B cell (primary cell): ENCODE measurements at regions not wholly inside any gene's neighbourhood (a gene's known extent, or its start where the extent isn't known, plus 50 kb on each side); places are given as distances from the start of the nearest gene placed in this dataset.

ENCODE experiments used
- ATAC-seq: fragments of 200-7000 bp; cut with Tn5 transposase; one replicate; pipeline ENCODE4 v1.10.0; 2021; ENCODE audit warnings: low read depth, mild to moderate bottlenecking, moderate number of reproducible peaks, moderate library complexity
- CTCF ChIA-PET: fragments of 350-600 bp; sonication (Branson Sonifier 250); formaldehyde crosslinking; loops from one replicate; lab custom pipeline; 2021; ENCODE audit warnings: antibody characterized with exemption, inconsistent platforms; lab: Charles Lee
- POLR2A ChIA-PET: fragments of 350-600 bp; sonication (Branson Sonifier 250); formaldehyde crosslinking; loops from one replicate; lab custom pipeline; 2021; ENCODE audit warnings: antibody characterized with exemption; lab: Charles Lee
- DNase-seq: peaks from one replicate; pipeline ENCODE4 v3.0.0; 2013
- H2AFZ ChIP-seq: 2 replicates; pipeline ENCODE4 v1.6.1; 2012; ENCODE audit warnings: mild to moderate bottlenecking, low read depth, low read length; ENCODE audit not compliant: insufficient read depth, poor library complexity, severe bottlenecking
- H3K27ac ChIP-seq, 2 donors: 1 replicate in 1 of 2; 2 replicates in 1 of 2; pipeline ENCODE4 v1.5.1; 2012 to 2013; ENCODE audit warnings: low read length in 2 of 2, mild to moderate bottlenecking in 2 of 2, moderate library complexity in 1 of 2
- H3K27me3 ChIP-seq, 4 experiments: fragments of 200-600 bp in 1 of 4; sonication (generic) in 1 of 4; replicated peaks in 1 of 4; 1 replicate in 2 of 4; 2 replicates in 2 of 4; pipeline versions ENCODE4 v1.6.1 to v1.7.0; 2013 to 2016; ENCODE audit warnings: low read length in 3 of 4, mild to moderate bottlenecking in 2 of 4, mixed read lengths in 1 of 4, moderate library complexity in 1 of 4; ENCODE audit not compliant: insufficient read depth in 4 of 4, control insufficient read depth in 3 of 4; ENCODE audit errors: control extremely low read depth in 1 of 4
- H3K36me3 ChIP-seq, 2 experiments: replicated peaks in 1 of 2; 1 replicate in 1 of 2; 2 replicates in 1 of 2; pipeline versions ENCODE4 v1.6.1 to v1.7.1; 2013; ENCODE audit warnings: low read length in 1 of 2; ENCODE audit not compliant: insufficient read depth in 2 of 2, control insufficient read depth in 1 of 2; ENCODE audit errors: control extremely low read depth in 1 of 2, extremely low read depth in 1 of 2
- H3K4me1 ChIP-seq, 2 donors: fragments of 200-600 bp in 1 of 2; sonication (generic) in 1 of 2; 1 replicate in 1 of 2; 2 replicates in 1 of 2; pipeline versions ENCODE4 v1.5.1 to v1.6.1; 2013 to 2017; ENCODE audit warnings: low read length in 2 of 2; ENCODE audit not compliant: control insufficient read depth in 2 of 2, insufficient read depth in 2 of 2
- H3K4me2 ChIP-seq: replicated peaks from 2 replicates; pipeline ENCODE3; 2012; ENCODE audit warnings: mild to moderate bottlenecking, low read depth, low read length; ENCODE audit not compliant: poor library complexity, severe bottlenecking
- H3K4me3 ChIP-seq, 5 experiments: fragments of 200-600 bp in 1 of 5; sonication (generic) in 1 of 5; 1 replicate in 3 of 5; 2 replicates in 2 of 5; pipeline versions ENCODE4 v1.5.1 to v1.7.0; 2011 to 2016; ENCODE audit warnings: low read length in 4 of 5, mild to moderate bottlenecking in 4 of 5, low read depth in 2 of 5, control low read depth in 1 of 5, moderate library complexity in 1 of 5; ENCODE audit not compliant: insufficient read depth in 1 of 5; ENCODE audit errors: control extremely low read depth in 1 of 5, extremely low read depth in 1 of 5
- H3K79me2 ChIP-seq: fragments of 200-600 bp; sonication (generic); one replicate; pipeline ENCODE4 v1.6.0; 2016; ENCODE audit warnings: low read length; ENCODE audit not compliant: control insufficient read depth, insufficient read depth
- H3K9ac ChIP-seq: fragments of 200-600 bp; sonication (generic); 2 replicates; pipeline ENCODE4 v1.6.1; 2017; ENCODE audit warnings: mild to moderate bottlenecking, low read length, moderate library complexity
- H3K9me3 ChIP-seq, 3 donors: one replicate each; pipeline versions ENCODE4 v1.6.1 to v1.7.1; 2013; ENCODE audit warnings: low read length in 2 of 3; ENCODE audit not compliant: control insufficient read depth in 2 of 3, insufficient read depth in 1 of 3; ENCODE audit errors: control extremely low read depth in 1 of 3
- H4K20me1 ChIP-seq: 2 replicates; pipeline ENCODE4 v1.6.0; 2012; ENCODE audit warnings: mild to moderate bottlenecking, low read length; ENCODE audit not compliant: insufficient read depth, control insufficient read depth, poor library complexity, severe bottlenecking
- H3K27ac Mint-ChIP-seq: one replicate; pipeline ENCODE4 v1.8.0; 2021; ENCODE audit warnings: mixed read lengths
- H3K27me3 Mint-ChIP-seq: one replicate; pipeline ENCODE4 v1.8.0; 2021; ENCODE audit warnings: mixed read lengths
- H3K4me1 Mint-ChIP-seq: one replicate; pipeline ENCODE4 v1.8.0; 2021; ENCODE audit warnings: mixed read lengths
- H3K4me3 Mint-ChIP-seq: one replicate; pipeline ENCODE4 v1.8.0; 2021; ENCODE audit warnings: mixed read lengths
- H3K9me3 Mint-ChIP-seq: one replicate; pipeline ENCODE4 v1.8.0; 2022; ENCODE audit warnings: mixed read lengths; ENCODE audit not compliant: insufficient read depth
- CTCF ChIP-seq: fragments of 200-600 bp; IDR thresholded peaks from one replicate; pipeline ENCODE4 v1.8.0; 2022; ENCODE audit warnings: antibody characterized with exemption, mild to moderate bottlenecking
- EZH2 ChIP-seq: IDR thresholded peaks from 2 replicates; pipeline ENCODE4 v1.6.1; 2012; ENCODE audit warnings: borderline replicate concordance, low read depth, mild to moderate bottlenecking, moderate library complexity, low read length; ENCODE audit not compliant: insufficient read depth, poor library complexity, severe bottlenecking
- WGBS: methylation state at CpG from one replicate; pipeline ENCODE4 v1.1.5; 2013; ENCODE audit warnings: missing lambda C conversion rate; ENCODE audit not compliant: insufficient coverage; 5-methylcytosine and 5-hydroxymethylcytosine counted together
- intact Hi-C: fragments of 100-400 bp; cut with micrococcal nuclease; formaldehyde crosslinking; loops from one replicate; pipeline ENCODE4 v1.10.0; 2022

GRCh38 chr4:102400898-102401297, 55.6 kb upstream of the SLC39A8 start:
- H4K20me1 ChIP-seq: no peaks in the 10 kb centered on the region
- Mint-ChIP-seq H3K9me3 (no peaks in the 10 kb centered on the region), H3K4me3 (no peak overlapping the region), H3K27ac (no peak overlapping the region), H3K4me1 (peaks cover 2% of the 10 kb centered on the region), H3K27me3 (no peaks in the 10 kb centered on the region)
- H3K9me3 ChIP-seq: no peaks in the 10 kb centered on the region
- no peak overlapping the region for H3K4me3 ChIP-seq
- no peak overlapping the region for H2AFZ ChIP-seq
- H3K9ac ChIP-seq: no peak overlapping the region
- no peaks in the 10 kb centered on the region for H3K79me2 ChIP-seq
- intact Hi-C loops: no loop called here
- no peak for ATAC-seq
- TF ChIP-seq EZH2 (no peak), CTCF (no peak)
- H3K27ac ChIP-seq: no peak overlapping the region
- H3K27me3 ChIP-seq: no peaks in the 10 kb centered on the region
- ChIA-PET POLR2A (no interaction called here), CTCF (no interaction called here)
- H3K4me2 ChIP-seq: no peak overlapping the region
- H3K36me3 ChIP-seq: no peaks in the 10 kb centered on the region
- H3K4me1 ChIP-seq: no peaks in the 10 kb centered on the region
- WGBS: 100% methylated on average over 1 of the region's 4 CpGs
- no peak for DNase-seq

DNA sequence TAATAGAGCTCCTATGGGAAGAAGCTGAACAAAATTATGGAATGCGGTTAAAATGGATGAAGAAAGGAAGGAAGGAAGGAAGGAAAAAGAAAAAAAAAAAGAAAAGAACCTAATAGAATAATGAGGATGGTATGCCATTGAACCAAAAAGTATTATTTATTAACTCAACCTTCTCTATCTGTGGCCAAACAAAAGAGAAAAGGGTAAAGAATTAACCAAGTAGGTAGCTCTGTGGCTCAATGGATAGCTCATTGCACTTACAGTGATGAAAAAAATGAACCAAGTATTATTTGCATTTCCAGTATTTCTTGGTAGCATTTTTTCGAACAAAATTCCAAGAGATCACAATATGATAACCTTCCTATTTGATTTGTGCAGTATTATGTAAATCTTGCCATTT, 56.9 kb upstream of the SLC39A8 start:
- DNase-seq: no peak

More for the DNA sequence above, 56.9 kb upstream of the SLC39A8 start:
- Histone ChIP-seq H2AFZ (no peak overlapping the region), H3K9ac (no peak overlapping the region), H3K27me3 (no peaks in the 10 kb centered on the region), H3K4me3 (no peak overlapping the region), H4K20me1 (no peaks in the 10 kb centered on the region), H3K79me2 (no peaks in the 10 kb centered on the region), H3K27ac (no peak overlapping the region), H3K4me1 (no peaks in the 10 kb centered on the region), H3K4me2 (no peak overlapping the region), H3K9me3 (no peaks in the 10 kb centered on the region), H3K36me3 (no peaks in the 10 kb centered on the region)
- H3K9me3 Mint-ChIP-seq: no peaks in the 10 kb centered on the region
- H3K27me3 Mint-ChIP-seq: no peaks in the 10 kb centered on the region
- CTCF ChIA-PET: interaction anchor here (0.6 kb wide), 1 partner anchor 1715 kb away, joined by 3 read pairs; no protein-coding TSS in a partner anchor
- H3K27ac Mint-ChIP-seq: no peak overlapping the region
- POLR2A ChIA-PET: no interaction called here
- H3K4me1 Mint-ChIP-seq: peaks cover 2% of the 10 kb centered on the region
- intact Hi-C loops: no loop called here
- no peak overlapping the region for H3K4me3 Mint-ChIP-seq
- no peak for ATAC-seq
- no CpG with 5 or more reads among the region's 2 CpGs for WGBS
- TF ChIP-seq CTCF (no peak), EZH2 (no peak)
